GM10266 (cell line): ENCODE measurements at regions not wholly inside any gene's neighbourhood (a gene's known extent, or its start where the extent isn't known, plus 50 kb on each side); places are given as distances from the start of the nearest gene placed in this dataset.

Experiments used
- DNase-seq: peaks from one replicate; pipeline ENCODE4 v3.0.0; 2012; ENCODE audit errors: extremely low spot score
- TF ChIP-seq, protein P1 (sequence below): IDR thresholded peaks from 2 replicates; pipeline ENCODE4 v1.5.1; 2012; ENCODE audit warnings: mild to moderate bottlenecking, low read depth; ENCODE audit not compliant: control insufficient read depth, insufficient read depth; ENCODE audit errors: missing control alignments

DNA sequence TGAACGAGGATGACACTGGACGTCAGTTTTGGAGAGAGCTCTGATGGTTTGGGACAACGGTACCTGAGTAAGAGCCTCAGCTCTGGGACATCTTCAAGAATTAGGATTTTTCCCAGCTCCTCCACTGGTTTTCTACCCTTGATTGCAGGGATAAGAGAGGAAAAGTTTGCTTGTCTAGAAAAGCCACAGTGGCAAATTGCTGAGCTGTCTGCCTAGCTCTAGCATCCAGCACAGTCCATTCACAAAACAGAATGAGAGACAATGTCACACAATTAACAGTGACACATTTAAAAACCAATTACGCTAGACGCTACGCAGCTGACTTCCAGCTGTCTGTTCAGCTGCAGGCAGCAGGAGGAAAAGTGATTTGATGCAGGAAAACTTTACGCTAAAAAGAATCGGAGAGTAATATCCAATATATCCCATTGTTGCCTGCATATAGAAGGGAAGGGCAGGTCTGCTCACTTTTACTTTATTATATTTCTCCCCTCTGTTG lies 168.1 kb upstream of the PRICKLE1 start:
- TF ChIP-seq, protein P1, sequence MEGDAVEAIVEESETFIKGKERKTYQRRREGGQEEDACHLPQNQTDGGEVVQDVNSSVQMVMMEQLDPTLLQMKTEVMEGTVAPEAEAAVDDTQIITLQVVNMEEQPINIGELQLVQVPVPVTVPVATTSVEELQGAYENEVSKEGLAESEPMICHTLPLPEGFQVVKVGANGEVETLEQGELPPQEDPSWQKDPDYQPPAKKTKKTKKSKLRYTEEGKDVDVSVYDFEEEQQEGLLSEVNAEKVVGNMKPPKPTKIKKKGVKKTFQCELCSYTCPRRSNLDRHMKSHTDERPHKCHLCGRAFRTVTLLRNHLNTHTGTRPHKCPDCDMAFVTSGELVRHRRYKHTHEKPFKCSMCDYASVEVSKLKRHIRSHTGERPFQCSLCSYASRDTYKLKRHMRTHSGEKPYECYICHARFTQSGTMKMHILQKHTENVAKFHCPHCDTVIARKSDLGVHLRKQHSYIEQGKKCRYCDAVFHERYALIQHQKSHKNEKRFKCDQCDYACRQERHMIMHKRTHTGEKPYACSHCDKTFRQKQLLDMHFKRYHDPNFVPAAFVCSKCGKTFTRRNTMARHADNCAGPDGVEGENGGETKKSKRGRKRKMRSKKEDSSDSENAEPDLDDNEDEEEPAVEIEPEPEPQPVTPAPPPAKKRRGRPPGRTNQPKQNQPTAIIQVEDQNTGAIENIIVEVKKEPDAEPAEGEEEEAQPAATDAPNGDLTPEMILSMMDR = no peak
- no peak for DNase-seq

DNA sequence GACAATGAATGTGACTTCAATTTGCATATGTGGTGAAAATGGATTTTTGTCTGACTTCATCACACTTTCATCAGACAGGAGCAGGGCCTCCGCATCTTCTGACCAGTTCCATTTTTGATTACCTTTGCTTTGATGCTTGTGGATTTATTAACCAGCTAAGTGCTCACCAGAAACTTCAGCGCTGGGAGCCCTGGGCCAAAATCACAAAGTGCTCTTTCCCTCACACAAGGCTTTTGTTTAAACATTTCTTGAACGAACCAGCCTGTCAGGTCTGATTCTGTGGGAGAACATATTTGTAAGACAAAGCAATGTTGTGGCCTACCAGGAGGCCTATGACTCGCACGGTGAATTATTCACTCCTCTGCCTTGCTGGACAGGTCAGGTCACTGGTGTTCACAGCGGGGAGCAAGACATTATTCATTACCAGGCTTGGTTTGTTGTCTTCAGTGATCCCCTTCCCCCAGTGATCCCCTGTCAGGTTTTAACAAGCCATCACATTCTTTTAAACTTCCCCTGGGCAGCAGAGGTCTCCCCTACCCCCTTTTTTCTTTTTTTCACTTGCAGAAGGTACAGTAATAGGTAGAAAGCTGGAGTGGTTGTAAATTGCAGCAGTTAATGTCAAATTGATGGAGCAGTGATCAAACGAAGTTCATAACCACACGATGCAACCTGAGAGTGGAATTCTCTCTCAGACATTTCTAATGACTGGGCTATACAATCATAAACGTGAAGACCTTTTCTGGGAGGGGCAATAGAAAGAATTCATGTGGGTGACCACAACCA lies 167.5 kb upstream of the PRICKLE1 start:
- DNase-seq = no peak
- TF ChIP-seq, protein P1 = no peak

DNA sequence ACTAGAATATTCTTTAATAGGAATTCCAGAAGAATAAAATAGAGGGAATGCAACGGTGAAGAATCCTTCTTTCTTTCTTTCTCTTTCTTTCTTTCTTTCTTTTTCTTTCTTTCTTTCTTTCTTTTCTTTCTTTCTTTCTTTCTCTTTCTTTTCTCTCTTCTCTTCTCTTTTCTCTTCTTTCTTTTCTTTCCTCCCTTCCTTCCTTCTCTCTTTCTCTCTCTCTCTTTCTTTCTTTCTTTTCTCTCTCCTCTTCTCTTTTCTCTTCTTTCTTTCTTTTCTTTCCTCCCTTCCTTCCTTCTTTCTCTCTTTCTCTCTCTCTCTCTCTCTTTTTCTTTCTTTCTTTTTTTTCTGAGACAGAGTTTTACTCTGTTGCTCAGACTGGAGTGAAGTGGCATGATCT lies 160.8 kb upstream of the PRICKLE1 start:
- TF ChIP-seq, protein P1 = no peak
- DNase-seq = no peak

GRCh38 chr12:42749239-42749638 lies 159.7 kb upstream of the PRICKLE1 start:
- no peak for DNase-seq
- TF ChIP-seq, protein P1 = no peak

DNA sequence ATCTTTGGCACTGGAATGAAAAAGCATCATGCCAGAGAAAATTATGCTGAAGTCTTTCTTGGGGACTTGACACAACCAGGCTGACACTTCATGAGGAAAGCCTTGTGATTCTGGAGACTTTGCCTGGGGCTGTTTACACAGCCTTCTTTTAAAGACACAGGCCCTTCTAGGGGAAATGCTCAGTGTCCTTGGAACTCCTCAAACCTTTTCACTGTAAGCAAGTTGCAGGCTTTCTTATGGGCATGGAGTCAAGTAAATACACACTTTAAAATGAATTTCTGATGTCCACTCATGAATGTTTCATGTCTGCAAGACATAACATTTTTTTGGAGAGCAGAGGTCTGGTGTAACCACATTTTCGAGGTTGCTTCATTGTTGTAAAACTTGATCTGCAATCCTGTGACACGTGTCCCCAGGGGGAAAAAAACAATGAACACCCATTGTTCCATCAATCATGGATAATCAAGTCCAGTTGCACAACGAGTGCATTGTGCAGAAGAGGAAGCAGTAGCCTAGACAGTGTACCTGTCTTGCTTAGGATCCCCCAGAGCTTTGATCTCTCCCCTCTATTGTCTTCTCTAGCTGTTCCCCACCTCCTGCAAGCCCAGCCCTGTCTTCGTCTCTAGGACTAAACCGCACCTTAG lies 155.1 kb upstream of the PRICKLE1 start:
- TF ChIP-seq, protein P1 = no peak
- no peak for DNase-seq

- no peak for DNase-seq
- TF ChIP-seq, protein P1 = no peak
Observed at GRCh38 chr12:42742716-42743115, 153.2 kb upstream of the PRICKLE1 start.

DNA sequence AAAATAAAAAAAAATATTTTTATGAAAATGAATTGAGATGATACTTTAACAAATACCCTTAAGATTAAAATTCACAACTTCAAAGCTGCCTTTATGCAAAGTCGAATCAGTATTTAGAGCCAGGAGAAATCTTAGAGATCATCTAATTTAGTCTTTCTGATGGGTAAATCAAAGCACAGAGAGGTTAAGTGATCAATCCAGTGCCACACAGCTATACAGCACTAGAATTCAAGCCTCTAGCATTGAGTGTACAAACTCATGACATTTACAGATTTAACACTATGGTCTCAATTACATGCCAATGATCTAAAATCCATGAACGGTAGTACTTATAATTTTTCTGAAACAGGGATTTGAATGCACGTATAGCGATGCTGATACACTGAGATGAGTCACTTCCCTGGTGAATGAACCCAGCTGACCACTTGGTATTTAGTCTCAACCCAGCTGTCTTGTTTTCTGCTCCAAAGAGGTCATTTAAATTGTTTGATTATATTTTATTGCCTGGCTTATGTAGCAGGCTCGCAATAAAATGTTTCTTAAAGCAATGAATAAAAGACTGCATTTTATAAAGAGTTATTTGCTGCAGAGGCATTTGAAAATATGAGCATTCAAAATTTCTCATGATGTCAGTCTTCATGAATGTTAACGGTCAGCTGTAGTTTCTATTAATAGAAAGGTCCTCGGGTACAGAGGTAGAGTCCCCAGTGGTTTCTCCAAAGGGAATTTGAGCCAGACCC lies 152.4 kb upstream of the PRICKLE1 start:
- TF ChIP-seq, protein P1 = no peak
- DNase-seq = no peak
